ENCODE measurements at regions not wholly inside any gene's neighbourhood (a gene's known extent, or its start where the extent isn't known, plus 50 kb on each side); places are given as distances from the start of the nearest gene placed in this dataset.

DNA sequence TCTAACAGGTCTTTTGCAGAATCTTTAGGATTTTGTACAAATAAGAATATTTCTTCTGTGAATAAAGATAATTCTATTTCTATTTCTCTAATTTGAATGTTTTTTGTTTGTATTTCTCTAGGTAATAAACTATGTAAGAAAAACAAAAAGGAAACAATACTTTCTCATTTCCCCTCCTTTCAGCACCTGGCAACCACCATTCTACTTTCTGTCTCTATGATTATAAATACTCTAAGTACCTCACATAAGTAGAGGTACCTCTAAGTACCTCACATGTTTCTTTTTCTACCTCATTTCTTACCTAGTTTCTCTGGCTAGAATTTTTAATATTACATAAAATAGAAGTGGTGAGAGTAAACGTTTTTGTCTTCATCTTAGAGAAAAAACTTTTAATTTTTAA lies 550.0 kb downstream of the EPHA5 start:
- ChIA-PET POLR2A (ENCODE audit: partially characterized antibody) (no interaction called here), CTCF (ENCODE audit: partially characterized antibody) (no interaction called here)
- H3K23ac ChIP-seq (ENCODE audit: insufficient read length) = no peak overlapping the region
- no peak overlapping the region for H3K14ac ChIP-seq (ENCODE audit: insufficient read length)
- no peak for DNase-seq (ENCODE audit: low read depth in 1 of 2, low spot score in 2 of 2)
- H3K4me3 ChIP-seq (ENCODE audit: extremely low read depth in 1 of 4, insufficient read depth in 2 of 4, low read depth in 3 of 4, low read length in 4 of 4) = no peak overlapping the region
- no peak overlapping the region for H3K9ac ChIP-seq (replicated peaks in 1 of 4; ENCODE audit: extremely low read depth in 1 of 4, low read depth in 3 of 4, low read length in 3 of 4)
- no peak overlapping the region for H2AFZ ChIP-seq (ENCODE audit: low read length)
- H2BK120ac ChIP-seq (replicated peaks; ENCODE audit: low read depth, low read length) = no peak overlapping the region
- H3K18ac ChIP-seq (ENCODE audit: extremely low read depth, low read length) = no peak overlapping the region
- H3K4me2 ChIP-seq (ENCODE audit: insufficient read depth in 1 of 2, low read depth in 2 of 2, low read length in 2 of 2) = no peak overlapping the region
- no peak overlapping the region for H2BK12ac ChIP-seq (ENCODE audit: low read depth, low read length)
- H3K27ac ChIP-seq (ENCODE audit: low read depth, low read length) = no peak overlapping the region
- no peaks in the 10 kb centered on the region for H3K27me3 ChIP-seq (replicated peaks in 1 of 4; ENCODE audit: control insufficient read depth in 3 of 4, extremely low read depth in 1 of 4, insufficient read depth in 3 of 4, low read length in 3 of 4)
- no peak overlapping the region for H4K8ac ChIP-seq (ENCODE audit: extremely low read depth, insufficient read depth, low read length)
- no peak overlapping the region for H4K91ac ChIP-seq (replicated peaks; ENCODE audit: insufficient read length, low read length)
- H3K79me1 ChIP-seq (ENCODE audit: low read depth, low read length) = no peaks in the 10 kb centered on the region
- no peaks in the 10 kb centered on the region; a peak in 1 of 7 replicates for H3K4me1 ChIP-seq (replicated peaks in 1 of 4; ENCODE audit: control insufficient read depth in 3 of 4, insufficient read depth in 4 of 4, low read length in 3 of 4)
- H2BK15ac ChIP-seq (ENCODE audit: low read length) = no peak overlapping the region
- TF ChIP-seq YY1 (IDR thresholded peaks at IDR 0.05; ENCODE audit: low read depth, low read length) (no peak), HDAC6 (IDR thresholded peaks at IDR 0.05; ENCODE audit: low read depth, low read length) (no peak), RNF2 (IDR thresholded peaks at IDR 0.05; ENCODE audit: borderline replicate concordance, low read depth, low read length, missing control alignments, poor library complexity, severe bottlenecking) (no peak), KDM5A (IDR thresholded peaks at IDR 0.05; ENCODE audit: low read length) (no peak), CBX8 (IDR thresholded peaks at IDR 0.05; ENCODE audit: borderline replicate concordance, low read depth, low read length) (no peak), ASH2L (IDR thresholded peaks at IDR 0.05; ENCODE audit: low read length) (no peak), BRCA1 (IDR thresholded peaks at IDR 0.05; ENCODE audit: low read depth, low read length) (no peak), TEAD4 (IDR thresholded peaks at IDR 0.05; ENCODE audit: low read depth, low read length) (no peak), PHF8 (conservative IDR thresholded peaks at IDR 0.05; ENCODE audit: low read depth, low read length) (no peak), TAF7 (optimal IDR thresholded peaks at IDR 0.05; ENCODE audit: borderline replicate concordance, low read depth, low read length) (no peak), EP300 (IDR thresholded peaks at IDR 0.05; ENCODE audit: borderline replicate concordance in 1 of 2, low read depth in 2 of 2, low read length in 2 of 2) (no peak)
- TF ChIP-seq, protein P1, sequence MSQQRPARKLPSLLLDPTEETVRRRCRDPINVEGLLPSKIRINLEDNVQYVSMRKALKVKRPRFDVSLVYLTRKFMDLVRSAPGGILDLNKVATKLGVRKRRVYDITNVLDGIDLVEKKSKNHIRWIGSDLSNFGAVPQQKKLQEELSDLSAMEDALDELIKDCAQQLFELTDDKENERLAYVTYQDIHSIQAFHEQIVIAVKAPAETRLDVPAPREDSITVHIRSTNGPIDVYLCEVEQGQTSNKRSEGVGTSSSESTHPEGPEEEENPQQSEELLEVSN (IDR thresholded peaks at IDR 0.05) = no peak
- no peak overlapping the region for H3K56ac ChIP-seq (replicated peaks; ENCODE audit: insufficient read length, low read depth, low read length)
- H4K20me1 ChIP-seq (replicated peaks in 1 of 2; ENCODE audit: control insufficient read depth in 1 of 2, insufficient read depth in 2 of 2, low read length in 2 of 2) = no peaks in the 10 kb centered on the region
- no peak overlapping the region for H2BK20ac ChIP-seq (ENCODE audit: low read length)
- no peaks in the 10 kb centered on the region for H3K36me3 ChIP-seq (ENCODE audit: control insufficient read depth in 2 of 4, insufficient read depth in 4 of 4, low read length in 3 of 4)
- H3K9me3 ChIP-seq (ENCODE audit: insufficient read depth in 2 of 2, low read depth in 1 of 2, low read length in 1 of 2) = no peaks in the 10 kb centered on the region
- H2BK5ac ChIP-seq (ENCODE audit: low read depth, low read length) = no peak overlapping the region
- H3K23me2 ChIP-seq (ENCODE audit: low read depth, low read length) = no peaks in the 10 kb centered on the region; the same call in 1 of the 2 replicates
- no peak overlapping the region for H2AK5ac ChIP-seq (ENCODE audit: low read depth, low read length)
- H3K79me2 ChIP-seq (ENCODE audit: control insufficient read depth in 1 of 2, insufficient read depth in 2 of 2, low read length in 2 of 2) = no peaks in the 10 kb centered on the region
- no peak overlapping the region for H3K4ac ChIP-seq (replicated peaks; ENCODE audit: insufficient read length, low read depth, low read length)
- 91% methylated on average over 1 of the region's 1 CpG; no CpG with 5 or more reads in 1 of the 2 experiments for WGBS, 2 experiments (ENCODE audit: extremely low coverage in 1 of 2, insufficient coverage in 1 of 2, insufficient read length in 1 of 2, insufficient replicate concordance in 2 of 2, low coverage in 1 of 2, low lambda C conversion rate in 2 of 2, missing lambda C conversion rate in 1 of 2)
- no peak for FAIRE-seq
- H4K5ac ChIP-seq (ENCODE audit: insufficient read length, low read depth, low read length) = no peak overlapping the region
